ENCODE measurements at regions not wholly inside any gene's neighbourhood (a gene's known extent, or its start where the extent isn't known, plus 50 kb on each side); places are given as distances from the start of the nearest gene placed in this dataset.
A peak's percentile ranks its signal among the peaks of the same experiment; 100 is the strongest.
"Not testable (repeated sequence)": the region's sequence is repeated elsewhere in the genome, so short reads cannot be mapped to it uniquely, and the experiment has no call there.

DNA sequence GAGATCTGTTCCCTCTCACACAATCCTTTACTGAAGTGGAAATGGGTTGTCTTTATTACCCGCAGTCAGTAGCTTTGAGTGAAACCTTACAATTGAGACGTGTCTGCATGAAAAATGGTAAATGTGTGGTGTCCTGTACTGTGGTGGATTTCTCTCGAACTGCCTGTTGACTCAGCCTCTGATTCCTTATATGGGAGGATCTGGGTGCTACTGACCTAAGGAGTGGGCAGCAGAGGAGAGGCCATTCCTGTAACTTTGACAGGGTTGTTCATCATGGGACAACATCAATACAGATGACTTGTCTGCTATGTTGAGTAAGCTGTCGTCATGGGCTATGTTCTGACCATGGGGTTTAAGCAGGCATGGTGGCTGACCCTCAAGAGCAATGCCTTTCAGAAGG is 159.6 kb upstream of the WDR1 start:
- DNase-seq, result no peak

DNA sequence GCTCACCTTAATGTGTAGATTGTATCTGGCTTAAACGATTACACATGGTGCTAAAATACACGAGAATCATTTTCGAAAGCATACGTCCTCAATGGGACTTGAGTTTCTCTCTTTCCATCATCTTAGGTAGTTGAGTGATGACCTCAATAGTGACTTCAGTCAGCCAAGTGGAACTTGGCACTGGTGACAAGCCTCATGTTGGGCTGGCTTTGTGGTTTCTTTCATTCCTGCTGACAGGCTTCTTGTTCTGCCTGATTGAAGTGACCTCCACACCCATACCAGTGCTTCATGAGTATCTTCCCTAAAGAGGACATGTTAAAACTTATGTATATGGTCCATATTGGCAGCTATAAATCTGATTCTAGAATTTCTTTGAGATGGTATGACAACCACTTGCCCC is 159.1 kb upstream of the WDR1 start:
- DNase-seq, result no peak

DNA sequence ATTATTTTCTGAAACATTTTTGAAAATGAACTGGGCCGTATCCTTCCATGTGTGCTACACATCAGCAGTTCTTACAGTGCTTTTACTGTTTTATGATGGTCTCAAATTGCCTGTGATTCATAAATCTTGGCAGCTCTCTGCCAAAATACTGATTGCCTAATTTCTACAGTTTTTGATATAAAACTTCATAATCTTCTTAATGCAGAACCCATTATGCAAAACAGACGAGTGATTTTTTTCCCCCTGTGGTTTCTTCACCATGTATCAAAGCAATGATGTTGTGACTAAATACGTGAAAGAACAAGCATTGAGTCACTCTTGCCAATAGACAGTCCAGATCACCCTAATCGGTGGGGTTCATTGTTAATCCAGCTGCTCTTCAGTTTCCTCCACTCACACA is 156.4 kb upstream of the WDR1 start:
- DNase-seq, result no peak

DNA sequence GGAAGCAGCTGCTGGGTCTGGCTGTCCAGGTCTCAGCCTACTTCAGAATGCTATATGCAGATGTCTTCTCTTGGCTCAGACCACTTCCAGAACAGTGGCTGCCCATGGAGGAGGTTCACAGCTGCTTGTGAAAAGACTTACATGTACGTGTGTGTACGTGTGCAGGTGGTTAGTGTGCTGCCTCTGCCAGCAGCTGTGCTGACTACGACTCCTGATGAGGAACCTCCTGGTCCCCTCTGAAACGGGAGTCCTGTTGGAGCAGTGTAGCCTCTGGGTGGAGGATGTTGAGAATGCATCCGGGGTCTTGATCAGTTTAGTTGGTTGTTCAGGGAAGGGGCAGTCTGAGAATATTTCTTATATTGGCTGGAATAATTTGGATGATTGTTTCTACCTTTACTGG is 155.9 kb upstream of the WDR1 start:
- DNase-seq, result no peak

DNA sequence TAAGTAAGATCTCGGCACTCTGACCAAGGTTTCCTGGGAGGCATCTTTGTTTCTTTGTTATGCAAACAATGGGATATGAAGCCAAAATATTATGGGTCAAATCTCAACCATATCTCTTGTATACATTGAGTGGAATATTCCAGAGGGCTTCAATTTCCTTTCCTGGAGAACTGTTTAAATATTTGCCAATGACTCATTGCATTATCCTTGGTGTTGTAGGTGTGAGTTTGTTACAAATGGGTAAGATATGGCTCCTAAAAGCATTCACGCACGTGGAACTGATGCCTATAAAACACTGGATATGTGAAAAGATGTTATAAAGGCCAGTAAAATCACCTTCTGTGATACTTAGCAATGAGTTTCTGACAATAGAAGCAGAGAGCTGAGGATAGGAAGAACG is 150.5 kb upstream of the WDR1 start:
- no peak for DNase-seq

DNA sequence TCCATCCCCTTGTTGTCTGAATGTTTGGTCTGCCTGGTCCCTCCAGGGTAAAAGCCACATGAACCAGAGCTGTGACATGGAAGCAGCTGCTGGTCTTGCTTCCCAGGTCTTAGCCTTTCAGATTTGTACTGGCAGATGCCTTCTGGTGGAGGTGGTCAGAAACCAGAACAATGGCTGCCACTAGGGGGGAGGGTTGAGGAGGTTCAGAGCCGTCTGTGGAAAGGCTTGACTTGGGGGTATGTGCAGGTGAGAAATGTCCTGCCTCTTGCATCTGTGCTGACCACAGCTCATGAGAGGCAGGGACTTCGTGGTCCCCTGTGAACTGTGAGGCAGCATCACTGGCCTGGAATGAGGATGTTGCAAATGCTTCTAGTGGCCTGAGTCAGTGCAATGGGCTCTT is 144.2 kb upstream of the WDR1 start:
- no peak for DNase-seq

DNA sequence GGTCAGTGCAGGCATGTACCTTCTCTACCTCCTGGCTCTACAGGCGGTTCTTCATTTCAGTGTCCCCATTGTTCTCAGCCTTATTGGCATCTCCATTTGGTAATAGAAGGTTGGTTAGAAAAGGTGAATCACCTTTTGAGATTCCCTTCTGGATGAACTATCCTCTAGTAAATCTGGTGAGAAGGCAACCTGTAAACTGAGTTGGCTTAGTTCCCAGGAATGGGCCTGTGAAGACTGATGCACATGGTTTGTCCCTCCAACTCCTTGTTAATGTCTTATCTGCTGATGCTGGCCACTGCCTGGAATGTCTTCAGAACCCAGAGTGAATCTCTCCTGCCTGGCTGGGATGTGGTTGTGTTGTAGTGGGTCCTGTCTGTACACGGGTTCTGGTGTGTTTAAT is 143.4 kb upstream of the WDR1 start:
- no peak for DNase-seq

DNA sequence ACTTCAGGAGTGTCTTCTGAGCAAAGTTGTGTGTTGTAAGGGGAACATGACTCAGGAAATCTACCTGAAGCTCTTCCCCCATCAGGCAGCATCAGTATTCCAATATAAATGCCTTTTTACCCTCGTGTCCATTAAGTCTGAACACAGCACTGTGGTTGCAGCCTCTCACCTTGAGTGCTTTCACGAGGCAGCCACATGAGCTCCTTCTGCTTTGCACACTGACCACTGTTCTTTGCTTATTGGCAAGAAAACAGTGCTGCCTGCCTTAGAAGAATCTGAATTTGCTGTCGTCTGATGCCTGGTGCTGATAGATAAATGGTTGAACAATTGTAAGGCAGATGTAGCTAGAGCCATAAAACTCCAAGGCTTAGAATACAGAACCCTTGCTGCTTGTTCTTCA is 139.6 kb upstream of the WDR1 start:
- no peak for DNase-seq

DNA sequence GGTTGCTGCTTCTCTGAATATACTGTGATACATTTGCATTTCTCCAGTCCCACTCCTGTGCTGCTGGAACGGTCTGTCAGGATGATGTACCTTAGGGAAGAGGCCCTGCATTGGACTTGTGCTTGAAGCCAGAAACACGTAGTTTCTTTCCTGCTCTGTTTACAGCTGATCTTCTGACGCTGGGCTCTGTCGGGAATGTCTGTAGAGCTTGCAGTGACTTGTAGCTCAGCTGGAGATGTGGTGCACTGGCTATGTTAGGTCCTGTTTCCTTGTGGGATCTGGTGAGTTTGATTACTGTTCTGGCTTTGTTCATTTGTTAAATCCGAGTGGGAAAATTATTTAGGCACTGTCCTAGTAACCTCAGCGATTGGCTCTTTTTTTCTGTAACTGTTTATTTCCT is 137.2 kb upstream of the WDR1 start:
- DNase-seq, result no peak

DNA sequence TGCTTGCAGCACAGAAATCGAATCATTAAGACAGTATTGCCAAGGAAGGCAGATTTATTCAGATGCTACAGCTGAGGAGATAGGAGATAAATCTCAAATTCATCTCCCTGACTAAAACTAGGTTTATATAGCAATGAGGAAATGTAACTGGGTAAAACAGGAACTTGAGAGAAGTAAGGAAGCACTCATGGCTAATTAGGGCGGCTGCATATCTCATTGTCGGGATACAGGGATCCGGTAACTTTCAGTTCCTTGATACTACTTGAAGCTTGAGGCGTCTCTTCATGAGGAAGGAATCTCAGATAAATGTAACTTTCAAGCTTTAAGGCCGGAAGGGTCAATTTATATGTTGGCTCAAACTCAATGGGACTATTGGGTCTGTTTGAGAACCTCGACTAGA is 129.2 kb upstream of the WDR1 start:
- DNase-seq, result no peak

DNA sequence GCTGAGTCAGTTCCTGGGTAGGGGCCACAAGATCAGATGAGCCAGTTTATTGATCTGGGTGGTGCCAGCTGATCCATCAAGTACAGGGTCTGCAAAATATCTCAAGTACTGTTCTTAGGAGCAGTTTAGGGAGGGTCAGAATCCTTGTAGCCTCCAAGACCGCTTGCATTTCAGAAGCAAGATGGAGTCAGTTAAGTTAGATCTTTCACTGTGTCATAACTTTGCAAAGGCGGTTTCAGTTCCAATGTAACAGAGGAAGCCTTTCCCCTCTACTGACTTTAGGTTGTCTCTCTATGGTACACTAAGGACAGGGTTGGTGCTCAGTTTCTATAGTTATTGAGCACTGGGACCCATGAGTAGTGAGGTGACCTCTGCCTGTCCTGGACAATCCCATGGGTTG is 127.3 kb upstream of the WDR1 start:
- no peak for DNase-seq

DNA sequence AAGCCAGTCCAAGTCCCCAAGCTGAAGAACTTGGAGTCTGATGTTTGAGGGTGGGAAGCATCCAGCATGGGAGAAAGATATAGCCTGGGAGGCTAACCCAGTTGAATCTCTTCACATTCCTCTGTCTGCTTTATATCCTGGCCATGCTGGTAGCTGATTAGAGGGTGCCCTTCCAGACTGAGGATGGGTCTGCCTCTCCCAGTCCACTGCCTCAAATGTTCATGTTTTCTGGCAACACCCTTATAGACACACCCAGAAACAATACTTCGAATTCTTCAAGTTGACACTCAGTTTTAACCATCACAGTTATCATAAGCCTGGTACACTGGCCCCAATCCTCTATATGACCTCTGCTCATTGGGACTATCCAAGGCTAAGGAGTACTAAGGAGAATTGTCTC is 124.1 kb upstream of the WDR1 start:
- no peak for DNase-seq

DNA sequence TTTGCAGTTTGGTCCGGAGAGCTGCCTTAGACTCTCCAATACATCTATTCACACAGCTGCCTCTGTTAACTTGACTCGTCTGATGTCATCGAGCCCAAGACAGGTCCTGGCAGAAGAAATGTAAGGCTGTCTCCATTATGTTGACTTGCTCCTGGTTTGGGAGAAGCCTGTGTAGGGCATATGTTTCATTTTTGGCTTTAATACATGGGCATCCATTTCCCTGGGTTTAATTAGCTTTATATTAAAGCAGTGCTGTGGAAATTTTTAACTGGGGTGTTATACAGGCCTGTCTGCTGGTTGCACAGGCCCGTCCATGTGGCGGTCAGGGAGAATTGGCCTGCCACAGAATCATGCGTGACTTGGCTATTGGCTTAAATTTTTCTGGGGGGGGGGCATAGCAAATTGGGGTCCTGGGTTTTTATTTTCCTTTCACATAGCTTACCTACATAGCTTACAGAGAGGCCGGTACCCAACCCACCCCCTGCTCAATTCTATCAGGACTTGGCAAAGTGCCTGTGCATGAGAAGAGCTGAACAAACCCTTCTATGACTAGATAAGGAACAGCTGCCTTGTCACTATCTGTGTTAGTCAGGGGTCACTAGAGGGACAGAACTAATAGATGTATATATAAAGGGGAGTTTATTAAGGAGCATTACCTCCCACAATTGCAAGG is 123.5 kb upstream of the WDR1 start:
- peak in 1 of 2 donors; percentile 18 for DNase-seq

DNA sequence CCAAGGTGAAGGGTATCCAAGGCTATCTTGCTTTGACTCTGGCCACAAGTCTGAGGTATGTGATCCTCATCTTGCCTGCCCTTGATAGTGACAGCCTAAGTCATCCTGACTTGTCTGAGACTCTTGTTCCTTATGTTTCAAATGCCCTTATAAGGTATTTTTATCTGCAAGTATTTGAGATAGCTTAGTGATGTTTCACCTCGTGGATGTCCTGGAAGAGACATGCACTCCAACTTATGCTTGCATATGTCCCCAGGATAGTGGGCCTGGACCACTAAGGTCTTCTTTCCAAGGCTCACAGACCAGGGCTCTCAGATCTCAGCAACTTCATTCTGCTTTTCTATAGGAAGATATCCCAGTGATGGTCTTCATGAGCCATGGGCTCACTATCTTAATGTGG is 120.5 kb upstream of the WDR1 start:
- DNase-seq, result no peak

DNA sequence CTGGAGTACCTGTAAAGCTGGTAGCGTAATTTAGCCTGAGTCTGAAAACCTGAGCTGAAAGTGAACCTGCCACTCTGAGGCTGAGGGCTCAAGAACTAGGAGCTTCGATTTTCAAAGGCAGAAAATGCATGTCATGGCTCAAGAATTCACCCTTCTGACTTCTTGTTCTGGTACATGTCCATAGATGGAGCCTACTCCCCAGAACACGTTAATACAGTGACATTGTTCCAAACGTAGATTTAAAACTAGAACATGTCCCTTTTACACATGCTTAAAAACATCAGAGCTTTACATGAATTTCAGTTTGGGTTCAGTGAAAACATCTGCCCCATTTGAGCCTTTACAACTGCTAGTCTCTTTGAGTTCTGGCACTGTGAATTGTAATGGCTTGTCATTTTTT is 115.5 kb upstream of the WDR1 start:
- no peak for DNase-seq

DNA sequence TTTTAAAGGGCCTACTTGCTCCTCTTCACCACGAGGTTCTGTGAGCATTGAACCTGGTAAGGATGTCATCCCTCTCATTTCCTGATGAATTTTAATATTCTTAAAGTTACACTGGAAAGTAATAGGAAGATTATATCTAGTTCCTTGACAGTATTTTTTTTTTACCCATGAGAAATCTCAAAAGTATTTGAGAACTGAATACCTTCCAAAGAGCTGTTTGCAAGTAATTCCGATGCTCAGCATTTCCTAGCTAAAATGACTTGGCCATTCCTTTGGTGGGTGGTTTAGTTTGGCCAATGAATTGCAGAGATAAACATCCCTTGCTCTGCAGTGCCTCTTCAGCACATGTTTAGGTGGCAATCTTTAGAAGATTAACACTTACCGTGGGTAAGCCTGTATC is 110.2 kb upstream of the WDR1 start:
- no peak for DNase-seq

DNA sequence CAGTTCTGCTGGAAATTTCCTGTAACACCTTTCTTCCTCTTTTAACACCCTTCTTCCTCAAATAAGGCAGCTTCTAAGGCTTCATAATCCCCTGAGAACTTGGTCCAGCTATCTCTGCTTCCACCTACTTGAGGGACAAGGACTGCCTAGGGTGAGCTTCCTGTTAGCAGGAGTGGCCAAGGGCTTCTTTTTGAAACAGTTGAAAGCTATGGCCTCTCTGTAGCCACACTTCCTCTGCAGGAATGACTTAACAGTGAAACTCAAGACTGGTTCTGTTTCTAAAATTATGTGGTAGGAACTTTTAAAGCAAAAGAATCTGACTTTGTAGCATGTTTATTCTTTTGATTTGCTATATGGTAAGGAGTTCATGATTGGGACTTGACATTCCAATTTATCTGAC is 108.5 kb upstream of the WDR1 start:
- no peak for DNase-seq

DNA sequence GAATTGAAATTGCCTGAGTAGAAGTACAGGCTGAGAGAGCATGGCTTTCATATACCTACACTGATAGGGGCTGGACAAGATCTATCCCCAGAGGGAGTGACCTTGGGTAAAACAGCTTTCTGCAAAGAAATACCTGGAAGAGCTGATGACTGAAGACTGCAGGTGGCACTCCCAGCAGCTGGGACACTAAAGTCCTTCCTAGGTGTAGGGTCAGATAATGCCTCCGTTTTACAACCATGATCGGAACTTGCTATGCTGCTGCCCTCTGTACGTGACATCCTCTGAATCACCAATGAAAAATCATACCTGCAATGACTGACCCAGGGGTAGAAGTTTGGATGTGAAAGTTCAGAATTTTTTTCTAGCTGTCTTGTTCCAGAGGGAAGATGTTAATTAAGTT is 107.2 kb upstream of the WDR1 start:
- no peak for DNase-seq

DNA sequence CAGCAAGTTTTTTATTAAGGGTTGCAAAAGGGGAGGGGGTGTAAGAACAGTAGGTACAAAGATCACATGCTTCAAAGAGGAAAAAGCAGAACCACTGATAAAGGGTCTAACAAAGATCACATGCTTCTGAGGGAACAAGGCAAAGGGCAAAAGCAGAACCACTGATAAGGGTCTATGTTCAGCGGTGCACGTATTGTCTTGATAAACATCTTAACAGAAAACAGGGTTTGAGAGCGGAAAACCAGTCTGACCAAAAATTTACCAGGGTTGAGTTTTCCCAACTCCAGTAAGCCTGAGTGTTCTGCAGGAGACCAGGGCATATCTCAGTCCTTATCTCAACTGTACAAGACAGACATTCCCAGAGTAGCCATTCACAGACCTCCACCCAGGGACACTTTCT is 96.9 kb upstream of the WDR1 start:
- not testable (repeated sequence) for DNase-seq

DNA sequence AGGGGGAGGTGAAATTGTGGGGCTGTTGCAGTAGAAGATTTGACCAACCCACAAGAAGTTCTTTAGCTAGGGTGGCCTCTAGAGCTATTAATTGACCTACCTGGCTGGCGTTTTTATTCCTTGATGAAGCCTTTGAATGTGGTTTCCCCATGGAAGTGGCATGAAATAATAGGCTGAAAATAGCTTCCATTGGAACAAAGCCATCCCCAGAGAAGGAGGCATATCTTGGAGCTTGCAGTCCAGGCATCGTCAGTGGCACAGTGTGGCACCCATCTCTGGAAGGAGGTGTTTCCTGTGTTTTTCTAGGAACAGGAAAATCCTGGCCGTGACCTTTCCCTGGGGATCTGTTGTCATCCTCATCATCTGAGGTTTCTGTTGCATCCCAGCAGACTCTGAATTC is 96.3 kb upstream of the WDR1 start:
- no peak for DNase-seq

DNA sequence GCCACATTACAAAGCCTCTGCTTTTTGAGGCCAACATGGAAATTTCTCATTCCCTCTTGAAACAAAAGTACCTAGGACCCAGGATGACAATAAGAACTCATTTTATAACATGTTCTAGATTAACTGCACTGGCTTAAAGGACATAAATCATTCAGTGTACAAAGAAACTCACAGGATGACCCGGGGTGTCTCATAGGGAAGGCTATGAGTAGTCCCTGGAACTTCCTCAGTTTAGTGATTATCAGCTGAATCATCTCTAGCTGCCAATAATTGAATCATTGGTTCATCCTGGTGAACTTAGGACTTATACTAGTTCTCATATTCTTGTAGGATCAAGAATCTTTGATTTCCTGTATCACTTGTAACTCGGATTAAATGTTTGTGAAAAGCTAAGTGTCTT is 95.8 kb upstream of the WDR1 start:
- DNase-seq, result no peak

DNA sequence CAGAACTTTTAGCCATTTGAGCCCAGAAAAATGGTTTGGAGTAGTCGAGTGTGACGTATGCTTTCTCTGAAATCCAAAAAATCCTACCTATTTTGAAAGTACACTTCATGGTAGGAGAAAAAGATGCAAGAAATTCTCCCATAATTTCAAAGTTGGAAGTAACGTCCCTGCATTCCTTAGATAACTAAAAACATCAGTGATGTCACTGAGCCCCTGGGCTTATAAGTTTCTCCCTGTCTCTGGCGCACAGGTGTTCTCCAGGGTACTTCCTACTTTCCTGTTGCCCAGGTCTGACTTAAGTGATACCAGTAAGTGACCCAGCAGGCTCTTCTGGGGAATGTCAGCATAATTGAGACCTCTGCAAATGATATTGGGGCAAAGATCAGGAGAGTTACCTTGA is 90.5 kb upstream of the WDR1 start:
- no peak for DNase-seq

DNA sequence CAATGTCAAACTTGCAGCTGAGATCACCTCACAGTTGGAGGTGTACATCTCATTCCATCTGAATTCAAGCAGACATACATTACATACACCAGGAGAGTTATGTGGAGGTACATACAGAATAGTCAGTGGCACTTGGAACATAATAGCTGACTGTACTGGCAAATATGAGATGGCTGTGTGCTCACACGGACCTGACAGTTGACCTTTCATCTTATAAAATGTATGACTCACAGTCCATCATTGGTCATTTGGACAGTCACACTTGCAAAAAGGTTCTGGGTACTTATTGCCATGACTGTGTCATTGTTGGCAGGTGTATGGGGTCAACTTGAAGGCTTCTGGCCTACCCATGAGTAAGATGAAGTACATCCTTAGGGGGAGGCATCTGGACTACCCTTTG is 88.6 kb upstream of the WDR1 start:
- DNase-seq, result no peak

DNA sequence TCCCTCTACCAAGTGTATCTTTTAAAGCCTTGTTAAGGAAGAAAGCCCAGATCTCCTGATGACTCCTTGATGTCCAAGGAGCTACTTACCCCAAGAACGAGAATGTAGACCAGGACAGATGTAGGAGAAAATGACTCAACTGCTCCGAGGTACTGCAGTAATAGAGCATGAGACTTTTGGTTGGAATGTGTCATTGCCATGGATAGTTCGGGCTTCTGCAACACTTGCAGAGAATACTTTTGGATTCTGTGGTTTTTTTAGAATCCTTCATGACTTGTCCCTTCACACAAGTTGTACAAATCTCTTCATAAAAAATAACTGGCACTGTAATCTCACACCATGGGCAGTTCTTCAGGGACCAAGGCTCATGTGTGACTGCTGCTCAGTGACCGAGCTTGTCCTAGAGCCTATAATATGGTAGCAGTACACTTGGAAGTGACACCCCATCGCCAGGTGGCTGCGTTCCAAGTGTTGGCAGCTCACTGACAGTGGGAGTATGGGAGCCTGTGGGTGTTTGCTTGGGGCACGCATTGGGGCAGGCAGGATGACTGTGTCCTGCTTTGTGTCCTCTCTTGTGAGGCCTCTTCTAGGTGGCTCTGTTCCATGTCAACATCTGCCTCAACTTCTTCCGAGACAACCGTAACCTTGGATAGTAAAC is 87.9 kb upstream of the WDR1 start:
- DNase-seq, result no peak

Measured in right lung (tissue), 2 donors.